NK-92 (cell line): ENCODE measurements at regions not wholly inside any gene's neighbourhood (a gene's known extent, or its start where the extent isn't known, plus 50 kb on each side); places are given as distances from the start of the nearest gene placed in this dataset.

Experiments used
- DNase-seq: peaks from one replicate; lab custom pipeline; 2025; ENCODE audit not compliant: unreplicated experiment; lab: John Stamatoyannopoulos, UW

DNA sequence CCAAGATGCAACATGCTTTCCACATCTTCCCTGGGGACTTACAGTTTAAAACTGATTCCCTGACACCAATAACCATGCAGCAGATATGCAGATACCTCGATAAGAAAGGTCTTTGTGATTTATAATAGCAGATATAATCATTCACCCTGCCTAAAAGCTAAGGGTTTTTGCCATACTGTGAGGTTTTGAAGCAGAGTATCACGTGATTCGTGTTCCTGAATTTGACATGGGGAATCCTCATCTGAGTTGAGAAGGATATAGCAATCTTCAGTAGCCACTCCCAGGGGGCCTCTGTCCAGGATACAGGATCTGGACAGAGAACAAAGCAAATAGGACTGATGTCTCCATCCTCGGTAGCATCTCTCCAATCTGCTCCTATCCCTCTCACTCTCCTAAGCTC is 79.1 kb upstream of the SDK2 start:
- no peak for DNase-seq

DNA sequence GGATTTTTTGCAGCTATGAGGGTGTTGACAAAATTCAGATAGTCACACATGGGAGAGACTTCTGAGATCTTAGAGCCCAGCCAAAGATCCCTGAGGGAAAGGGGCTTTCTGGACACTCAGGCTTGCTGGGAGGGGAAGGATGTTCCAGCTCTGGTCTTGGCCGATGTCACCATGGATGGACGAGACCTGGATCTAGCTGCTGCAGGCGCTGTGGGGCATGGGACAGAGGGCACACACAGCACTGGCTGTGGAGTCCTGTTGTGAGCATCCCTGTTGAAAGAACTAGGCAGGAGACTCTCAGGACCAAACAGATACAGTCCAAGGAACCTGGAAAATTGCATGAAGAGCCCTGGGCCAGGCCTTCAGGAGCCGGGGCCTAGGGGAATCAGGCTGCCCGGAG is 80.1 kb upstream of the SDK2 start:
- no peak for DNase-seq

GRCh38 chr17:73724990-73725389 is 80.7 kb upstream of the SDK2 start:
- DNase-seq: no peak

DNA sequence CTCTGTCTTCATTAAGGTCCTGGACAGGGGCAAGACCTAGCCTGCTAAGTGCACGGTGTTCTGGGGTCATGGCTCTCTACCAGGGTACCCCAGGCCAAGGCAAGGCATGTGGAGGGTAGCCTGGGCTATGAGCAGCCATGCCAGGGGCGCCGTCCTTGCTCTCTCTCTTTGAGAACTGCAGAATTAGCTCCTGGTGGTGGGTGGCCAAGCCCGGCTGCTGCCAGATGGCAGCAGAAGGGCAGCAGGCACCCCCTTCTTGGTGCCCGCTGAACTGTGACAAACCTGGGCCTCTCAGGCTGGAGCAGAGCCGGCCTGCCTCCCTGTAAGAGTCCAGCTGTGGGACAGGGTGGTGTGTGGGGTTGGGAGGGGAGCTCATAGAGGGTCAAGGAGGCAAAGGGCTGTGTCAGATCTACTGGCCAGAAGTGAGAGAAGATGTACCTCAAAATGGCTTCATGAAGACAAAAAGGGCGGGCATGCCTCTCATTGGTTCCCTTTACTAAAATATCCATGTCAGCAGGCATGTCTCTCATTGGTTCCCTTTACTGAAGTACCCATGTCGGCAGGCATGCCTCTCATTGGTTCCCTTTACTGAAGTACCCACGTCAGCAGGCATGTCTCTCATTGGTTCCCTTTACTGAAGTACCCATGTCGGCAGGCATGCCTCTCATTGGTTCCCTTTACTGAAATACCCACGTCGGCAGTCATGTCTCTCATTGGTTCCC is 81.7 kb upstream of the SDK2 start:
- DNase-seq: no peak

DNA sequence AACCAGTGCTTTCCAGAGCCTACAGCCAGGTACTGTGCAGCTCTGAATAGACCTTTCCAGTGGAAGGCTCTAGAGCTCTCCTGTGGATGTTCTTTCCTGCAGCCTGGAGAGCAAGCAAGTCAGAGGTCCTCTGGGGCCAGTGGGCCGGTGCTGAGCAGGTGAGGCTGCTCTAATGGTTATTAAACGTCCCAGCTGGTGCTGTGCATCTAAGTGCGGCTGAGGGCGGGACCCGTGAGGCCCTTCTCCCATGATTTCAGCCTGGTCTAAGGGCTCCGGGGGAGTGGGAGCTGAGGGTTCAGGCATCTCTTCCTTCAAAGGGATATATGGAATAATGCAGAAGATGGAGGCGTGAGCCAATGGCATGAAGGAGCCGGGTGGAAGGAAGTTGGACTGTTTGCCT is 83.7 kb upstream of the SDK2 start:
- DNase-seq: no peak

DNA sequence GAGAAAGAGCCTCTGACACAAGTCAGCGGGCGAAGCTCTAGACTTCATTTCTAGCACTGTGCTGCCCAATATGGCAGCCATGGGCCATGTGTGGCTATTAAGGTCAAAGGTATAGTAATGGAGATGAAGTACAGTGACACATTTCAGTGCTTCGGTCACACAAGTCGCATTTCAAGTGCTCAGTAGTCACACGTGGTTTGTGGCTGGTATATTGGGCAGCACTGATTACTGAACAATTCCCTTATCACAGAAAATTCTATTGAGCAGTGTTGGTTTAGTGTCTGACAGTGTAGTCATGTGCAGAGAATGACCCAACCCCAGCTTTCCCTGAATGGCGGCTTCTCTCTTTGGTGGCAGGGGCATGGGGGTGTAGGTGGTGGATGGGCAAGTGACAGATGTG is 84.9 kb upstream of the SDK2 start:
- no peak for DNase-seq

DNA sequence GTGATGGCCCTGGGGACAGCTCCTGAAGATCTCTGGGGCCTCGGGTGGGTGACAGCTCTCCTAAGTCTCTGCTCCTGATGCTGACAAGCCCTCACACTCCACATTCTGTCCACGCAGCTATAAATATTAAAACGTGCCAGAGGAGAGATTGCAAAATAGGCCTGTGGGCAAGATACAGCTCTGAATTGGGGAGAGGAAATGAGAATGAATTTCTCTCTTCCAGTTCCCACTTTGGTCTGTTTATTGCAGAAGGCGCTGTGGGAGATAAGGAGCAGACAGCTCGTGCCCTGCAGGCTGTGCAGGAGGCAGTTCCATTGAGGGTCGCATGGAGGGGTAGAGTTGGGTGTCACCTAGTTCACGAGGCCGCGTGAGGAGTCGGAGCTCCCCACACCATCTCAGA is 87.5 kb upstream of the SDK2 start:
- no peak for DNase-seq

DNA sequence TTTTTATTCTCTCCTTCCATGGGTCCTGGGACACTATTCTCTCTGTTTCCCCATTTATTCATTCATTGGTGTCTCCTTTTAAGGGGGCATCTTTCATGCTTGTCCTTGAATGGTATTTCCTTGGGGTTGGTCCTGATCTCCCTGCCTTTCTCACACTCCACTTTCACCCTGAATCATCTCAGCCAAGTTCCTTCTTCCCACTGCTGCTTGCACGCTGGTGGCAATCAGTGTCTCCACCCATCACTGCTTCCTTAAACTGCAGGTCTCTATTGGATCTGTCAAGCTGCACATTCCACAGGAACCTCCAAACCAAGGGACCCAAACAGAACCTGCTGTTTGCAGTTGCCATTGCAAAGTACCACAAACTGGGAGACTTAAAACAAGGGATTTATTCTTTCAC is 89.3 kb upstream of the SDK2 start:
- DNase-seq: no peak

DNA sequence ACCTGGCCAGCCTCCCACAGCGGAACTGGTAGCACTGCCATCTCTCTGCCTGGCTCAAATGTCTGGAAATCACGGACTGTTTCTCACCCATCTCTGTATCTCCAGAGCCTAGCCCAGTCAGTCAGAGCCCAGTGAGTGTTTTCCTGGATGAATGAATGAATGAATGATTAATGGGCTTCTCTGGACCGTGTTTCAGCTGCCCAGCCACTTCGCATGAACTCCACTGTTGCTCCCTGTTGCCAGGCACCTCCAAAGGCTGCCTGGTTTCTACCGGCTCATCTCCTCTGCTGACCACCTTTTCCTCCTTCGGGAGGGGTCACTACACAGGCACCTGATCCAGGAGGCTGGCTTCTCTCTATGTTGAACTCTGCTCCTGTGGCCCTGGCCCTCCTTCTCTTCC is 91.0 kb upstream of the SDK2 start:
- no peak for DNase-seq

GRCh38 chr17:73738751-73739575 is 94.7 kb upstream of the SDK2 start:
- DNase-seq: no peak

DNA sequence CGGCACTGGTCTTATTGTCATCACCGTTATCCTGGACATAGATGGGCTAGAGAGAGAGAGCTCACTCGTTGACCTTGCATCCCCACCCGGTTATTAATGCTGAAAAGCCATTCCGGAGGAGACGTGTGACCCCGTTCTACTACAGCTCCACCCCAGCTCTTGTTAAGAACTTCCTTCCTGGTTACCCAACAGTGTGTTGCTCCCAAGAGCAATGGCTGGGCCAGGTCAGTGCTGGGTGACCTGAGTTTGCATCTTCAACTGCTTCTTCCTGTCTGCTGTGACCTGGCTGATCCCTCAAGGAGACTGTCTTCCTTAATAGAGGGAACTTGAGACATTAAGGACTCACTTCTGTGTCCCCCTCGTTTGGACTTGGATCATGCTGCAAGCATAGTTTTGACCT is 96.1 kb upstream of the SDK2 start:
- no peak for DNase-seq

DNA sequence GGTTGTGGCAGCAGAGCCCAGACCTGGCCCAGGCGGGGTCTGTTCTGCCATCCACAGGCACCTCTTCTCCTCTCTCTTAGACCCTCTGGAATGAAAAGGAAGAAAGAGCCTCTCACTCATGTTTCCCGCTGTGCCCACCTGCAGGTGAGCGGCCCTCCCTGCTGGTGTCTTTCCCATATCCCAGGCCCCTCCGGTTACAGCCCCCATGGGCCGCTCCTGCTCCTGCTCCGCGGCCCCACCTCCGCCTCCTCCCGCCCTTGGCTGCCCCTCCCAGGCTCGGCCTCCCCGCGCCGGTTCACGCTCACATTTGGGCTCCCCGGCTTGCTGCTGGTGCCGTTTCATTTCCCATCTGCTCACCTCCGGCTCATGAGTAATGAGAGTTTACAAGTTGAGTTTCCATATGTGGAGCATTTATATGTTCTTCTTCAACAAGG is 98.7 kb upstream of the SDK2 start:
- no peak for DNase-seq

DNA sequence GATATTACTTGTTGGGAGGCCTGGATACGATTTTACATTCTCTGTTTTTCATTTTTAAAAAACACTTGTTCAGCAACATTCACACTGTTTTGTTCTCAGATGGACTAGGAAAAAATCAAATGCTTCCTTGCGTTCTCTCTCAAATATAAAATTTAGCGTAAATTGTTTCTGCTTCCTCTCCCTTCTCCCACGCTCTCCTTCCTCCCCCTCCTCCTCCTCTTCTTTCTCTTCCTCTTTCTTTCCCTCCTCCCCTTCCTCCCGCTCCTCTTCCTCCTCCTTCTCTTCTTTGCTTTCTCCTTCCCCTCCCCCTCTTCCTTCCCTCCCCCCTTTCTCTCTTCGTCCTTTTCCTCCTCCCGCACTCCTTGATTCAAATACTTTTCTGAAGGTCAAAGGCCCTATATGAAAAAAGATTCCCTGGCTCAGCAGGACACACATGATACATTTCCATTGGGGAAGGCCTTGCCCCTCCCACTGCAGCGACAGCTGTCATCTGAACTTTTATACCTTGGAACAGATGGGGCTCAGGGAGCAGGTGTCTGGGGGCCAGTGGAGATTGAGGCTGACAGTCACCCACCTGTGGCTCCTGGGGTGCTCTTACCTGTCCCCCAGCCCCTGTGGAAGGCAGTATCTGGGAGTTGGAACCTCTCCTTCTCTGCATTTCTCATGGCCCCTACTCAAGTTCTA is 99.4 kb upstream of the SDK2 start:
- no peak for DNase-seq

GRCh38 chr17:73744411-73744810 is 100.2 kb upstream of the SDK2 start:
- no peak for DNase-seq

GRCh38 chr17:73746314-73747073 is 102.2 kb upstream of the SDK2 start:
- no peak for DNase-seq

DNA sequence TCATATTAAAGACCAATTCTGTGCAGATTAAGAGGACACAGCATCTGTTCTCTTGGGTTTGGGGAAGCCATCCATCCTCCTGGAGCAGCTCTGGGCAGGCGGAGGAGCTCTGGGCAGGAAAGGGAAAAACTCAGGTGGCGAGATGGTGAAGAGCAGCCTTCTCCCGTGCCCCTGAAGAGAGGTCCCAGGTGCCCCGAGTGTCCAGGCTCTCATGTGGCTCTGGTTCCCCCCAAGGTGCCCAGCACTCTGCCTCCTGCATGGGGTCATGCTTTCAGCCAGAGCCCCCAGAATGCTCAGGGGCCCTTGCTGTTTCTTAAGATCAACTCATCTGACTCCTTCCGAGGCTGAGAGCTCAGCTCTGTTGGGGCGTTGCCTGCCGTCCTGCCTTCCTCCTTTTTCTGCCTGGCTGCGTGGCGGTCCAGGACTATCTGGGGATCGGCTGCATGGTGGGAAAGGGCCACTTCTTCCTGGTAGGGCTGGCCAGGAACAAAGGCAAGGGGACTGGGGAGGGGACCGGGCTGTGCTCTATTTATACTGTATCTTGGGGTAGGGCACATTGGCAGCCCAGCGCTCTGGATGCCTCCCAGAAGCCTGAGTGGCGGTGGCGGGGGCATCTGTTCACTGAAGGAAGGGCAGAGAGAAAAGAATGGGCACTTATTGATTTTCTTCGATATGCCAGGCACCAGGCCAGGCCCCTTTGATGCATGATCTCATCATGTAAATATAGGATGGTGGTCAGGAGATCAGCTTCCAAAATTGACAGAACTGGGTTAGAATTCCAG is 103.2 kb upstream of the SDK2 start:
- no peak for DNase-seq

DNA sequence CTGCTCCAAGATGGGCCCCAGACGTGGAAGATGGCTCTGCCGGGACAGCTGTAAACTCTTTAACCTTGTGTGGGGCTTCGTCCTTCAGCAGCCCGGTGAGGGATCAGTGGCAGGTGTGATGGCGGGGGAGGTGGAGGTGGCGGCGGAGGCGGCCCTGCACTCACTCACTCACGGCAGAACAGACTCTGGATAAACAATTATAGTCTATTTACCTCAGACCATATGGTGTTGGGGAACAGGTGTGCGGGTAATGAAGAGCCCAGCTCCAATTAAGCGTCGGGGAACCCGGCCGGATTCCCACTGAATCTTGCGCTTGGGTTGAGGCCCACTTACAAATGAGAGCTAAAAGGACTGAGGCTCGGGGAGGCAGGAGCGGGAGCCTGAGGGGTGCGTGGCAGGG is 104.3 kb upstream of the SDK2 start:
- no peak for DNase-seq

- DNase-seq: no peak
Observed at GRCh38 chr17:73749337-73749823, 105.1 kb upstream of the SDK2 start.

DNA sequence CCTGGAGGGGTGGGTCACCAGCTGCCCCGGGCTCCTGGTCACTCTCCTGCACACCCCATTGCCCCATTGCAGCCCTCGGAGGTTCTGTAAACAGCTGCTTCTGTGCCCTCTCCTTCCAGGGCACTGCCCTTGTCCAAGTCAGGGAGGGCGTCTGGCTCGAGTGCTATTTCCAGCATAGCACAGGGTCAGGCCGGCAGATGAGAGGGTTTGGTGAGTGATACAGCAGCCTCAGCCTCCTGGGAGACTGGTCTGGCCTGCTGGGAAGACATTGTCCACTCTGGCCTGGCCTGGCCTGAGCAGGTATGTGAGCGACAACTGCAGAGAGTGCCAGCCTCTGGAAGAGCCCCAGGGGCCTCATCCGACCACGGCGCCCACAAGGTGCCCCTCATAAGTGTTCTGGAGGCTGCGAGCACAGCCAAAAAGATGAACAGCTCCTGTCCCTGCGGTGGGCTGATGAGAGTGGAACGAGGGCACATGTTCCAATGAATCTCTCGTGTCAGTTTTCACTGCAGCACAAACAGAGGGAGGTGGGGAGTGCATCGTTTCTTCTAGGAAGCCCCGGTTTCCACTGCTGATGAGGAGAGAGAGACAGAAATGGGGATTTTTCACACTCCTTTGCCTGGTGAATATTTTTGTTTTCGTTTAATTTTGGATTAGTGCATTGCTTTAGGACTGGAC is 105.8 kb upstream of the SDK2 start:
- DNase-seq: no peak

GRCh38 chr17:73750975-73751374 is 106.7 kb upstream of the SDK2 start:
- DNase-seq: no peak
